NCI-H2227 (cell line): ENCODE measurements at regions not wholly inside any gene's neighbourhood (a gene's known extent, or its start where the extent isn't known, plus 50 kb on each side); places are given as distances from the start of the nearest gene placed in this dataset.
"Not testable (repeated sequence)": the region's sequence is repeated elsewhere in the genome, so short reads cannot be mapped to it uniquely, and the experiment has no call there.

Experiments used
- DNase-seq: peaks from one replicate; lab custom pipeline; 2025; ENCODE audit not compliant: unreplicated experiment; lab: John Stamatoyannopoulos, UW

DNA sequence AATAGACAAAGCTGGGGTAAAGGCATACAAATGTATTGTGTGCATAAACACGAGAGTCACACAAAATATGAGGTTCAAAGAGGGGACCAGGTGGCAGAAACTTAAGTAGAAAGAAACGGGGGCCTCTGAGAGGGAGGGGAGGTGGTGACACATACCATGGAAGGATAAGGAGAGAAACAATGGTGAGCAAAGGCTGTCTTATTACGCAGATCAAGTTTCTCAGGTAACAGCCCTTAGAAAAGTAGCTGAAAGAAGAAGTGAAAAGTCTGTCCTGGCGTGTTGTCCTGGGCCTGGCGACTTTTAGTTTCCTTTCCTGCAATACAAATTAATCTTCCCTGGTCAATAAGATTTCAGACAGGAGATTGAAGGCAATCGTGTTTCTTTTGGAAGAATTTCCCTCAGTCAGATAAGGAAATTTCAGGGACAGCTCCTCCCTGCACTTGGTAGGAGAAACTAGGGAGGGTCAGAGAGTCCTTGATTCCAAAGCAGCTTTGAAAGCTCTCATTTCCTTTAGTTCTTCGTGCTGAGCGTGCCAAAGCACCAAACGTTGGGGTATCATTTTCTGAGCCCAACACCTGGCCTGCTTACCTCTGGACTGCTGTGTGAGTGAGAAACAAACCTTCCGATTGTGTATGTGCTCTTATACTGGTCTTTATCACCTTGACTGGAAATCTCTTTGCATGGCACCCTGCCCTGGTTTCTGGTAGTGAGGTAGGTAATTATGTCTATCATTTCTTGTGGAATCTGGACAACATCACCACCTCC lies 676.7 kb upstream of the LCORL start:
- no peak for DNase-seq

DNA sequence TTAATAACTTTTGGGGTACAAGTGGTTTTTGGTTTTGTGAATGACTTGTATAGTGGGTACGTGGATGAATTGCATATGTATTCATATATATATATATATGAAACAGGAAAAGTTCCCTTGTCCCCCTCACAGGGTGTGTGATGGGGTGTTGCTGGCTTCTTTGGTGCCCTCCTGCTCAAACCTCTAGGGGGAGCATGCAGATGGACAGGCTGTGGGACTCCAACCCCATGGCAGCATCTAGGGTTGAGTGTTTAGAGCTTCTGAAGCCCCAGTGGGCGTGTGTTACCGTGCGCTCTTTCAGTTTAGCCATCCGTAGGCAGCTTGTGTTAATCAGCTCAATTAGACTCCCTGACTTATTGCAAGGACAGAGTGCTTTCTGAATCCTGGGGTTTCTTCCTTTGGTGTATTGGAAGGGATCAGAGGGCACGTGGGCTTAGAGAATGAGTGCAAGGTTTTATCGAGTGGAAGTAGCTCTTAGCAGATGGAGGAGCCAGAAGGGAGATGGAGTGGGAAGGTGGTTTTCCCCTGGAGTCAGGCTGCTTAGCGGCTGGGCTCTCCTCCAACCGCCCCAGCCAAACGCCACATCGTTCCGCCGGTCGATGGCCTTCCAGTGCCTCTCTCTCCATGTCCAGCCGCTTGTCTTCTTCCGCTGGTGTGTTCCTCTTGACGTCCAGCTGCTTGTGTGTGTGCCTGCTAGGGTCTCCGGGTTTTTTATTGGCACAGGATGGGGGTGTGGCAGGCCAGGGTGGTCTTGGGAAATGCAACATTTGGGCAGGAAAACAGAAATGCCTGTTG lies 674.4 kb upstream of the LCORL start:
- no peak for DNase-seq

DNA sequence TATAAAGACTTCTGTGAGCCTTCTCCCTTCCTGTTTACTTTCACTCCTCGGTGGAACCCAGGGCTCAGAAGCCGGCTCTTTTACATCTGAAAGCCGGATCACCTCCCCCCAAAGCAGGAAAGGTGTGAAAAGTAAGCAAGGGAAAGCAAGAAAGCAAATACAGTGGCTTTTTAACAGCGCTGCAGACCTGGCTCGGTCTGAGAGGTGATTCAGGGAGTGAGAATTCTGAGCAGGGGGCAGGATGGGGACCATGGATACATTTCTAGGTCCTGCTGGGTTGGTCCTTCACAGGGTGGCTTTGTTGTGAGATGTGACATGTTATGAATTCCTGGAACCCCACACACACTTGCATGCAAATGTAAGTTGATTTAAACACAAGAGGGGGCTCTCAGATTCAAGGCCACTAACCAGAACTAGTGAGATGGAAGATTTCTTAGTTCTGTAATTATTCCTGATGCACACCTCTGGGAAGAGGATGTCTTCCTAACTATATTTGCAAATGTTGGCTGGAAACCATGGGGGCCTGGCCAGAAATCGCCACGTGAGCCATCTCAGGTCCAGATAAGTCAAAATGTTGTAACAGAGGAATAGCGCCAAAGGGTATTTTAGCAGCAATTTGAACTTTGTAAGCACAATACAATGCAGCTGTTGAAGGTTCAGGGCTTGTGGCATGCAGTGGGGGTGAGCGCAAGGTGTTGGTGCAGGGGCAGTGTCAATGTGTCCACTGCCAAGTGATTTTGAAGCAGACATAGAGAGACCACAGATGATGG lies 670.1 kb upstream of the LCORL start:
- DNase-seq = no peak

DNA sequence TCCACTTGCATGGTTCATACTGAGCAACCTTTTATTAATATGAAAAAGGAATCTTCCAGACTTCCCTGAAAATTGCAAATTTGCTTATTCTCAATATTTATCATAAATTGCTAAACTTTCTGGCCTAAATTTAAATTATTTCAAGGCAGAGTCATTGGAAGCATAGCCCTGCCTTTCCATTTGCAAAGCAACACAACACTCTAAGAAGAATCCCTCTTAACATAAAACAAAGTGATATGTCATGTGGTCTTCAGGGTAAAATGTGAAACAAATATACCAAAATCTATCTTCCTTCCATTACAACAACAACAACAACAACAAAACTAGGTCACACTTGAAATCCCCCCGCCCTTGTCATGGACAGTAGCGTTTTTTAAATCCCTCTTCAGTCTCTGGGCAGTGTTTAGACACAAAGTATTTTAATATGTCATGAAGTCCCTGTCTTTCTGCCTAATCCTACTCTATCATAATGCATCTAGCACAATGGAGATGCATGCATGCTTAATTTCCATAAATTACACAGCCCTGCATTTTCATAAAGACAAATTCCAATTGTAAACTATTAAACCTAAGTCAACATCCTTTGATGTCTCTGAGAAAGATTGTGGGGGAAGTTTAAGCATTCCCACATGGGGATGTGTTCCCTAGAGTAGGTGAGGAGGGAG lies 668.9 kb upstream of the LCORL start:
- DNase-seq = no peak

DNA sequence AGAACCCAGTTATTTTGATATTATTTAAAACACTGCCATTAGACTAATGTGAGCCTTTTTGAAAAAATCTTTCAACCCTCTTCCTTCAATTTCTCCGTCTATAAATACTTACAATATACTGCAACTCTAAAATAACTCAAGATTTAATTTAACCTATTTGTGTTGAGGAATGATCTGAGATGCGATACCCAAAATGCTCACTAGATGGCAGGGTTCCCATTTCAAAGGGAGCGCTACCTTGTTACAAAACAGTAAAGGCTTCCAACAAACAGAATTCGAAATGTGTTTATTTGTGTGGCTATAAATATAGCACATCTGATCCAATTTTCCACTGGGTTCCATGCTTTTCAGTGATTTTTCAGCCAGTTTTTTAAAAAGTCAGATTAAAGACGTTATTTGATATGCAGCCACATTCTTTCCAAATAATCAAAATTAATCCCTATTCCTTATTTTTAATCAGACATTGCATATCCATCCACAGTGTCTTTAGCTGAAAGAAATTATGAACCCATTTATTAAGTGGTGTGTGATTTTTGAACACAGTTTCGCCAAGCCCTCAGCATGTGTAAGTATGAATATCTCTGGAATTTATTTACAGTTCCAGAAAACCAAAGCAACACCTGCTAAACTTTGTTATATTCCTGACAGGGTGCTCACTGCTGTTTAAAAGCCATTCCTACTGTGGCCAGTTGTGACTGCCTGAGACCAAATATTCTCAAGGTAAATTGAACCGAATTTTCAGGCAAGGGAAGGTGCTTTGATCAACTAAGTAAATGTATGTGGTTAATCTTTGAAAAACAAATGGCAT lies 668.0 kb upstream of the LCORL start:
- DNase-seq = peak; percentile 77

DNA sequence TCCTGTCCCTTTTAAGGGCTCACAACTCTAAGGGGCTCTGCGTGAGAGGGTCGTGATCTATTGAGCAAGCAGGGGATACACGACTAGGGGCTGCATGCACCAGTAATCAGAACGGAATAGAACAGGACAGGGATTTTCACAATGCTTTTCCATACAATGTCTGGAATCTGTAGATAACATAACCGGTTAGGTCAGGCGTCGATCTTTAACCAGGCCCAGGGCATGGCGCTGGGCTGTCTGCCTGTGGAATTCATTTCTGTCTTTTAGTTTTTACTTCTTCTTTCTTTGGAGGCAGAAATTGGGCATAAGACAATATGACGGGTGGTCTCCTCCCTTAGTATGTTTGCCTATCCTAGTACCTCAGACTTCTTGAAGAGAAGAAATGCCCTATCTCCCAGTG lies 666.8 kb upstream of the LCORL start:
- not testable (repeated sequence) for DNase-seq

DNA sequence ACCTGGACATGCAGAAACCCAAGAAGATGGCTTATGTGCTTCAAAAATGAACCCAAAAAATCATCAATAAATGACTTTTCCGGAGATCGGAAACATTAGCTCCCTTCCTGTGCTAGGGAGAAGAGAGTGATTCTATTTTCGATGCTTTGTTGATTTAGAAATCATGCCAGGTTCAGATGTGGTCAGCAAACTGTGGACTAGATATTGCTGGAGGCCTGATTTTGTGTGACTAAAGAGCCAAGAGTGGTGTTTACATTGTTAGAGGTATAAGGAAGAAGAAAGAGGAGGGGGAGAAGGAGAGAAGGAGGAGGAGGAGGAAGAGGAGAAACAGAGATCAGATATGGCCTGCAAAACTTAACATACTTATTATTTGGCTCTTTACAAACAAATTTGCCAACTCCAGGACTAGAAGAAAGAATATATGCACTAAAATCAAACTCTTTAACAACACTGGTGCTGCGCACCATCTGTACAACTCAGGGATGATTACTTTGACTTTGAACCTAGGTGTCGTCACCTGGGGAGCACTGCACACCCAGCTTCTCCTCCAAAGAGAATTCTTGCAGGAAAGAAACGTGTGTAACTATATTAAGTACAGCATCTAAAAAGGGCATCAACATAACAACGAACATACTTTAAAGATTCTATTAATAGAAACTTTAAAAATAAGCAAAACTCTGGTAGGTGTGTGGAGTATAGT lies 664.9 kb upstream of the LCORL start:
- DNase-seq = no peak

DNA sequence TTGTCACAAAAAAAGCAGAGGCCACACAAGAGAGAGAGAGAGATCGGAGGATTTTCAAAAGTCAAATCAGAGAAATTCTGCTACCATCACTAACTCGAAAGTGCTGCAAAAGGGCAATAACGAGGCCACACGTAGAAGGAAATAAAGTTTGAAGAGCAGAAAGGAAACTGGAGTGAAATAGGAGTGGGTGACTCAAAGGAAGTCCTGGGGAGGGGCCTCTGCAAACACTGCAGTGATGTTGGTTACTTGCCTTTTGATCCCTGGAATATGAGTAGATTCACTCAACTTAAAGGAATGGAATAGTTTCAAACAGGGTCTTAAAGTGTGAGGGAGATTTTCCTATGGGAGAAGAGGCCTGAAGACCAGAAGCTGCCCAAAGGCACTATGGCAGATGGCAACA lies 663.4 kb upstream of the LCORL start:
- no peak for DNase-seq

DNA sequence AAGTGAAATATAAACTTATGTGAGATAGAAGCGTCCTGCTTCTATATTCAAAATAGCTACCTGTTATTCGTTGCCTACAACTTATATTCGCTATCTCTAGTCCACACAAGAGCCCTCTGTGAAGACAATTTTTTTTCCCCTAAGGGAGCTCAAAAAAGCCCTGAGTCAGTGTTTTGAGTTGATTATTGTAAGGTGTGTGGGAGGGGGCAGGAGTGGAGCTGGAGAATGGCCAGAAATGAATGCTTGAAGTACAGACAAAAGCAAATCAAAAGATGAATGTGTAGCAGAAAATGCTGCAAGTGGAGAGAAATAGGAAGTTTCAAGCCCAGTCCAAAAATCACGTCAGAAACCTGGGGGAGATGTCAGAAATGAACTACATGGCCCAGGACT lies 655.0 kb upstream of the LCORL start:
- no peak for DNase-seq

DNA sequence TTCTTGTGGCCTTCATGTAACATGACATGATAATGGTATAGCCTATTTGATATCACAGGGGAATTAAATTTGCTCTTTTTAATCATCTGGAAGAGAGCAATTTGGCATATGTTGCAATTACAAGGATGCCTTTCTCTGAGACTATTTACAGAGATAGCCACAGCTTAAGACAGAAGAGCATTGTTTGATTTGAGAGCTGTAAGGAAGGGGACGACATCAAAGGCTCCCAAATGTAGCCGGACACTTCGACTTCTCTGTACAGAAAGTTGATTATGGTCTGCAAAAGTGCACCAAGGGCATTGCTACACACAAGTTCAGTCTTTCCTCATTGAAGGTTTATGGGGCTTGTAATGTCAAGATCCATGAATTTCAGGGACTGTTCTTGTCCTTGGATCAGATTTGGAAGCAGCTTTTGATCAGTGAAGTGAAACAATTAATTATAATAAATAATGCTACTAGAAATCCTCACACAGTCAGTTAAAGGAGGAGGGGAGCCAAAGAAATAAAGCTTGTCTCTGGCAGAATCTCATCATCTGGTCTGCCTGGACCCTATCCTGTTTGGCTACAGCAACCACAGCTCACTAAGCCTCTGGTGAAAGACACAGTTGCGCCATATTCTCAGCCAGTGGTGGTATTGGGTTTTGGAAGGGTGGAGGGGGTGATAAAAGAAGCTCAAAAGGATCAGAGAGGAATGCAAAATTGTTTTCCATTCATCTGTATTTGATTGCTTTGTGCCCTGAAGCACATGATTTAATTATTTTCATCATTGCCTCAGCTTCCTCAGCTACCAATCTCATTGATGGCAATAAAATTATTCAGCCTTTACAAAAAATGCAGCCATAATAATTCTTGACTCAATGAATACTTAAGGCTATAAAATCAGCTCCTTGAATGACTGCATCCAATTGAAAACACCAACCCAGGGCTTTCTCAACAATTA lies 654.3 kb upstream of the LCORL start:
- DNase-seq = no peak

DNA sequence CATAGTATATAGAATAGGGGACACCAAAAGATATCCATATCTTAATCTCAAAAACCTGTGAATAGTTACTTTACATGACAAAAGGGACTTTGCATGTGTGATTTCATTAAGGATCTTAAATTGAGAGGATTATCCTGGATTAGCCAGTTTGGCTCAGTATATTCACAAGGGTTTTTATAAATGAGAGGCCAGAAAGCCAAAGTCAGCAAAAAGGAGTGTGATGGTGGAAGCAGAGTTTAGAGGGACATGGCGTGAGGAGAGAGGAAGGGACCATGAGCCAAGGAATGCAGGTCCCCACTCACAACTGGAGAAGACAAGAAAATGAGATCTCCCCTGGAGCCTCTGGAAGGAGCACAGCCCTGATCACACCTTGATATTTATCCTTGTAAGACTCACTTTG lies 648.5 kb upstream of the LCORL start:
- DNase-seq = no peak

DNA sequence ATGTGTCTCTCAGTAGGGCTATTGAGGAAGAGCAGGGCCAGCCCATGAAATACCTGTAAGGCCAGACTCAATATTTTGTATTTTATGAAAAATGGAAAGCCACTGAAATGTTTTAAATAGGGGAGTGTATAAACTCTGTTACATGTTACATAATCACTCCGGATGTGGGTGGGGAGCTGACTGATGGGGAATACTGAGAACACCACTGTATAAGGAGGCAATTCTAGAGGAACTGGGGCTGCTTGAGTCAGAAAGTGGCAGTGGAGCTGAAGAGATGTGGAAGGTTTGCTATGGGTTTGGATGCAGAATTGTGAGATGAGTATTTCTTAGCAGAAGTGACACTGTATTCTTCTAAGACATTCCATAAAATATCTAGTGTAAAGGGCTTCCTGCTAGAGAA lies 647.8 kb upstream of the LCORL start:
- DNase-seq = no peak

DNA sequence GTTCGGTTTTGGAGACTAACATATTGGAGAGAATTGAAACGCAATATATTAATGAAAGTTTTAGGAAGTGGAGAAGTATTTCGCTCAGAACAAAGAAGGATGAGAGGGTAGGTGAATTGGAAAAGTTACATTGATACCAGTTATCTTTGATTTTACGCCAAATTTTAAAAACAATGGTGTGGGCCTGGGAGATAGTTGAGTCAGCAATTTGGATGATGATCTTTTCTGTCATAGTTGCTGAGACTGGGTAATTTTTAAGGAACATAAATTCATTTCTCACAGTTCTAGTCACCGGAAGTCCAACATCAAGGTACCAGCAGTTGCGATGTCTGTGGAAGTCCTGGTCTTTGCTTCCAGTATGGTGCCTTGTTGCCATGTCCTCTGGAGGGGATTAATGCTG lies 644.8 kb upstream of the LCORL start:
- DNase-seq = no peak

DNA sequence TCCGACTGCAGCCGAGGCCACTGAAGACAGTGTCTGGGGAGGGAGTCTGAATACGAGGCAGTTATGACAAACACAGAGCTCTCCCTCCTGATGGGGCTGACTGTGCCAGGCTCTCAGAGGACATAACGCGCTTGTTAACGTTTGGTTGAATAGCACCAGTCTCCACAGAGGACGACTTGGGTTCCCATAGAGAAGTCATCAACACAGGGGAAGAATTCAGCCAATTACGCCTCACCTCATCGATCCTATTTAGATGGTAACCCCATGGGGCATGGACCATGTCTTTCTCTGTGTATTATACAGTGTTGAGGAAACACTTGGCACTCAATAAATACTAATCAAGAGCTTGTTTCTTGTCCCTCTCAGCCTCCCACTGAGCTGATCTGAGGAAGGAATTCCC lies 642.6 kb upstream of the LCORL start:
- no peak for DNase-seq

DNA sequence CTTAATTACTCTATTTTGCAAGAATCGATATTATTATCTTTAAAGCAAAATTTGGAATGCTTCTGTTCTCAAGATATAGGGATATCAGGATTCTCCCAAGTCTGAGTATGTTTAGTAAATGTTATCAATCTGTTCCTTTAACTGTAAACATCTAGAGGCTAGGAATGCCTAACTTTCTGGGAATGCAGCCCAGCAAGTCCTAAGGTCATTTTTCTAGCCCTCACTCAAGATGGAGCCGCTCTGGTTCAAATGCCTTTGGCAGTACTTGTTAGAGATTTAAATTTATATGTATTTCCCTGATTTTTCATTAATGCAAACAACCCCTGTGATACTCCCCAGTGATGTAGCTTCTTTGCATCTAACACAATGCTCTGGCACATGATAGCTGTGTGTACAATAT lies 623.8 kb upstream of the LCORL start:
- no peak for DNase-seq

DNA sequence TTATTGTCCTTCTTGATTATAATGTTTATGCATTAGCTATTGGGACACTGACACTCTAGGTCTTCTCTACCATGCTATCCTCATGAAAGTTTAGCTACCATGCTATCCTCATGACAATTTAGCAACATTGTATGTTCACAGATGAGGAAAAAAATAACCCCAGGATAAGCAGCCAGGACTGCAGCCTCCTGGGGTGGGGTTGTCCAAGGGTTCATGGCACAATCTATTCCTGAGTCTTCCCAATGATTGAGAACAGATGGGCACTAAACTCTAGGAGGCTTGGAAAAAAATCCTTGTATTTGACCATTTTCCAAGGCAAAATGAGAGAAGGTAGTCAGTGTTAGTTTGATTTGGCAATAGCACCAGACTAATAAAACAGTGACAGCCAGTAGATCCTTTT lies 619.8 kb upstream of the LCORL start:
- no peak for DNase-seq

DNA sequence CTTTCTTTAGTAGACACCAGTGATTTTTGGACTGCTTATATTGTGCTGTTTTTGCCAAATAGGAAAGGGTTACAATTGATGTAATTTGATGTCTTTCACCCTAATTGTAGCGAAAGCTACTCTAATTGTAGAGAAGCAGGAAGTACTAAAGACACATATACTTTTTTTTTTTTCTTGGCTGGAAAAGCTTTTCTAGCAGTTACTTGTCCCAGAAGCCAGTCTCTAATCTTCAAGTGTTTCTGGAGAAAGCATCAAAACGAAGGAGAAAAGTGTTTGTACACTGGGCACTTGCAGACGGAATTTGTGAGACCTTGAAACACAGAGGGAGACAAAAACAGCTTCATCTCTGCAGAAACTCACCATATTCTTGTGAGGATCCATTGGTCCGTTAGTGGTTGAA lies 616.5 kb upstream of the LCORL start:
- no peak for DNase-seq

DNA sequence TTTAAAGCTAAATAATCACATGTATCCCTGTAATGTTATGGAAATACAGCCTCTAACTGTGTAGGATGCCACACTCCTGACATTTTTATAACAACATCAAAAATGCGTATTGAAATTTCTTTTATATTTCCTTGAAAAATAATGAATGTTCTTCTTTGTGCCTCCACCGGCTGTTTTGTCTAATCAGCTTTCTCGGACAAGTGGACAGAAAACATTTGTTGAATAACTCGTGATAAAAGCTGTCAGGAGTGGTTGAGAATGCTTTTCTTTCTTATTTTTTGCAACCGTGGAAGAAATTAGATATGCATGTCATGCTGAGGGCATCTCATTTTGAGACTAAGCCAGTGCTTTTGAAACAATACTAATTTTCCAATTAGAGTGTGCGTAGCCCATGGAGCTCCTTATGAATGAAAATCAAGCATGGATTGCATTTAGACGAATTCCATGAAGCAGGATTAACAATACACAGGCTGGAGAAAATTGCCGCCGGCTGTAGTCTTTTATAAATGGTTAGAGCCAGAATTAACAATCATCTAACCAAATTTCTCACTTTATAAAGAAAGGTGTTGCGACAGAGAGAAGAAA lies 614.5 kb upstream of the LCORL start:
- no peak for DNase-seq
